HG02840 (cell line): ENCODE measurements at regions not wholly inside any gene's neighbourhood (a gene's known extent, or its start where the extent isn't known, plus 50 kb on each side); places are given as distances from the start of the nearest gene placed in this dataset.
"Not testable (repeated sequence)": the region's sequence is repeated elsewhere in the genome, so short reads cannot be mapped to it uniquely, and the experiment has no call there.

Source experiments
- ATAC-seq: cut with Tn5 transposase; IDR thresholded peaks from one replicate; pipeline ENCODE4 v1.9.1; 2021; ENCODE audit warnings: mild to moderate bottlenecking, moderate library complexity, moderate number of reproducible peaks; ENCODE audit not compliant: unreplicated experiment, low FRiP score

DNA sequence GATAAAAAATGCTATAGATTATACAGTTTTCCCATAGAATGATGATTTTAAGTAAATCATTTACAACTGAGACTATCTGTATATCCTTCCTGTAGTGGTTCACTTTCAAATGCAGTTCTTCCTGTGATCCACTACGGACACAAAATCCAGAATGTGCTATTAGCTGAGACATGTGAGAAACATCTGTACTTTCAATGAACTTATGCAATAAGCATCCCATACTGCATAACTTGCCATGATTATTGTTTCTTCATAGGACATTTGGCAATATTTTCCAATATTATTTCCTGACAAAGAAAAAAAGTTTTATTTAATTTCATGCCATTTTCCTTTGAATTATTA is 83.5 kb upstream of the PRDX6 start:
- ATAC-seq = no peak

DNA sequence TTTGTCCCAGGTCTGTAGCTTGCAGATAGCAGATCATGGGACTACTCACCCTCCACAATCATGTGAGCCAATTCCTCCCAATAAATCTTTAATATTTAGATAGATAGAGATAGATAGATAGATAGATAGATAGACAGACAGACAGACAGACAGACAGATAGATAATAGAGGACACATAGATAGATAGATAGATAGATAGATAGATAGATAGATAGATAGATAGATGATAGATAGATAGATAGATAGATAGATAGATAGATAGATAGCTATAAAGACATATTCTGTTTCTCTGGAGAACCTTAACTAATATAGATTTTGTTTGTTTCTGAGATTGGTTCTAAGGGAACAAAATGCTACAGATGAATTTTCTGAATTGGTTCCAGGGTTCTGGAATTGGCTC is 82.3 kb upstream of the PRDX6 start:
- ATAC-seq = not testable (repeated sequence)

DNA sequence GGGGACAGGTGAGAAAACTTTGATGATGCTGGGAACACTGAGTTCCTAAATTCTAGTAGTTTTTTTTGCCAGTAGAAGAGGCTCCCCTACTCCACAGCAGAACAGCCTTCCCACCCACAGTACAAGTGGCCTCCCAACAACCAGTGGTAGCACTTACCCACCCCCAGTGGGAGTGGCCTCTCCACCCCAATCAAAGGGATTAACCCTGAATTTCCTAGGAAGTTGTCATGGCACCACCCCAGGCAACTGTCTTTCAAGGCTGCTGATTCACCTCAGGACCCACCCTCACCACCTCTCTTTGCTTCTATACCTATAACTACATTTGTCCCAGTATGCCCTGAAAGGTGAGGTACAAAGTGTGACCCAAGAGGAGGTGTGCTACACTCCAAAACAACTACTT is 81.4 kb upstream of the PRDX6 start:
- ATAC-seq = no peak

DNA sequence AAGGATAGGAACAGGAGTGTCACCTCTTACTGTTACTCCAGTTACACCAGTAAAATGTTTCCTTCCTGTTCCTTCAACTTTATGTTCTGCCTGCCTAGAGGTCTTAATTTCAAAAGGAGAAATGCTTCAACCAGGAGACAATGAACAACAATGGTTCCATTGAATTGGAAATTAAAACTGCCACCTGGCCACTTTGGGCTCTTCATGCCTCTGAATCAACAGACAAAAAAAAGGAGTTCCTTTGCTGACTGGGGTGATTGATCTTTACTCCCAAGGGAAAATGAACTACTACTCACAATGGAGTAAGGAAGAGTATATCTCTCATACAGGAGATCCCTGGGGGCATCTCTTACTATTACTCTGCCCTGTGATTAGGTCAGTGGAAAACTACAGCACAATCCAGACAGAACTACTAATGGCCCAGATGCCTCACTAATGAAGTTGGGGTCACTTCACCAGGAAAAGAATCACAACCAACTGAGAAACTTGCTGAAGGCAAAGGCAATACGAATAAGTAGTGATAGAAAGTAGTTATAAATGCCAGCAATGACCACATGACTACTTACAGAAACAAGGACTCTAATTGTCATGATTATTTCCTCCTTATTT is 76.6 kb upstream of the PRDX6 start:
- no peak for ATAC-seq

DNA sequence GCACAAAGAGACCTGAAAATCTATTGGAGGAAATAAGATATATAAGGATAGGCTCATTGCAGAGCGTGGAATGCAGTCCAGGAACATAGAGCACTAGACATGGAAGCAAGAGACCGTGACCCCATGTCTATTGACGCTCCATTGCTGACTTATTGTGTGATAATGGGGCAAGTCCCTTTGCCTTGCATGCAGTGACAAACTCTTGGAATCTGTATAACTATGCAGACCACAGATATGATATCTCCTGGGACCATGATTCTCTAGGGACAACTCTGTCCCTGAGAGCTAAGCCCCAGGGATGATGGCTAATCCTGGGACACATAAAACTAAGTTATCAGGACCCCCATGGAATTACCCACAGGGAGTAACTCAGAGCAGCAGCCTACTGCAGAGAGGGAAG is 73.1 kb upstream of the PRDX6 start:
- ATAC-seq = no peak

DNA sequence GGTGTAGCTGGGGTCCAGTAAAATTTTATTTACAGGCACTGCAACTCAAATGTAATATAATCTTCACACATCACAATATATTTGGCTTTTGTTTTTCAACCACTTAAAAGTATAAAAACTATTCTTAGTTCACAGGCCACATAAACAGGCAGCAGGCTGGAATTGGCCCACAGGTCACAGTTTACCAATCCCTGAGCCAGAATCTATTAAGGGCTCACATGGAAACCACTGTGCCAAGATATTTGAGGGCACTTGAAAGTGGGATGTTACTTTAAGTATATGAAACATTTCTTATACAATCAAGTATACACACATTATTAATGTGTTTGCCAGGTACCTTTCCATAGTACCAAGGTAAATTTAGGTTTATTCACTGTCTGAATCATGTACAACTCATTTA is 71.9 kb upstream of the PRDX6 start:
- ATAC-seq = no peak

DNA sequence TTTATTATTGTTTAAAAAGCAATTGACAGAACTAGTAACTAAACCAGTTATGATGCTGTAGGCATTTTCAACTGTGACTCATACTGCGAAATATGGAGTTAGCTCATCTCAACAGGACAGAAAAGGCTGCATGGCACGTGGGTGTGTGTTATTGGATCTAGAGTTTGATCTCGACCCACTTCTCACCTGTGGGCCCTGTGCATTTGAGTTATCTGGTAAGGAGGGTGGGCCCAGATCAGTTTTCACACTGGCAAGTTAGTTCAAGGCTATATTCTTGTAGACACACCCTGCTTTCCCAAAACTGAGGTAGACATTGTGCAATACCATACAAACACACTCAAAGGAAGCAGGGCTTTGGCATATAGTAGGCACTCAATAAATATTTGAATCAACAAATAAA is 71.3 kb upstream of the PRDX6 start:
- no peak for ATAC-seq

DNA sequence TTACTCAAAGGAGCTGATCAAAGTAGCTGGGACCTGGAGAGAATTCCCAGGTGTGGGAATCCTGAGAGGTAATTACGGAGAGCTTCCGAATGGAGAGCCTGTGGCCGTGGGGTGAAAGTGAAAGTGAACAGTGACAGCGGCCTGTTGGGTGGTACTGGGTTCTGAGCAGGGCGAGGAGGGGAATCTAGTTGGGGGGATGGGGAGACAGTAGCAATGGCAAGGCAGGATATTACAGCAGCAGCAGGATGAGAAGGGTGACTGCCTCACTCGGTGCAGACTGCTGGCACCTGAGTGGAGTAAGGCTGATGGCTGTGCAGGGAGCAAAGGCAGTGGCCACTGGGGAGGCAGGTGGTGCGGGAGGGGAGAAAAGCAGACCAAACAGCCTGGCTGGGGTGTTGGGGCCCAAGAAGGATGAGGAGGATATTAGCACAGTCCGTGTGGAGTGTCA is 70.3 kb upstream of the PRDX6 start:
- ATAC-seq = no peak

DNA sequence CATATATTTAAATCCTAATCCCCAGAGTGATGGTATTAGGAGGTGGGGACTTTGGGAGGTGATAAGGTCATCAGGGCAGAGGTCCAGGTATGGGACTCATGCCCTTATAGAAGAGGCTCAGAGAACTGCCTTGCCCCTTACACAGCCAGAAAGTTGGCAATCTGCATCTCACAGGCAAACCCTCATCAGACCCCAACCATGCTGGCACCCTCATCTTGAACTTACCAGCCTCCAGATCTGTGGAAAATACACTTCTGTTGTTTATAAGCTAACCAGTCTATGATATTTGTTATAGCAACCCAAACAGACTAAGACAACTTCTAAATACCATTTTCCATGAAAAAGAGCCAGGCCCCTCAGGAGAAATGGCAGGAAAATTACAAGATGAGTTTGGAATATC is 69.3 kb upstream of the PRDX6 start:
- no peak for ATAC-seq

DNA sequence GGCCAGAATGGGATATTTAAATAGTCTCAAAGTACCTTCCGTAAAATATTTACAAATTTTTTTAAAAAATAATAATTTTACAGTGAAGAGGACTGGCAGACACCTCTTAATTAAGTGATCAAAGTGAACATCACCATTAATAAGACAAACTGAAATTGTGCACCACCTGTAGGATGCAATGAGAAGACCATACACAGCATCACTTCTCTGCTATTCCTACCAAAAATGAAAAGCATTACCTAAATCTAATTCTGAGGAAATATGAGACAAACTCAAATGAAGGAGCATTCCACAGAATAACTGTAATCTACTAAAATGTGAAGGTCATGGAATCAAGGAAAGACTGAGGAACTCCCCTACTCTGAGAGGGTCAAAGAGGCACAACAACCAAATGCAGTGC is 68.2 kb upstream of the PRDX6 start:
- no peak for ATAC-seq

DNA sequence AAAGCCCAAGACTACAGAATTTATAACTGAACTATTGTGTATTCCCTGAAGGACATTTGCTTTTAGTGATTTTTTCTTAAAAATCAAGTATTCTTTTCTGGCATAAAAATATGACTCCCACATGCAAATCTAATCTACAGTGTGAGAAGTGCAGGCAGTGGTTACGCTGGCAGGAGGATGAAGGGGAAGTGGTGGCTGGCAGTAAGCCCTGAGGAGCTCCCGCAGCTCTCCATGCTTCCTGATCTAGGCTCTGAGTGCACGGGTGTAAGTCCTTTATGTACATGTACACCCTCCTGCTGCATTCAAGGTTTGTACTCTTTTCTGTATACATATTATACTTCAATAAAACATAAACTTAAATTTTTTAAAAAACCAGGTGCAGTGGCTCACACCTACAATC is 67.5 kb upstream of the PRDX6 start:
- no peak for ATAC-seq

DNA sequence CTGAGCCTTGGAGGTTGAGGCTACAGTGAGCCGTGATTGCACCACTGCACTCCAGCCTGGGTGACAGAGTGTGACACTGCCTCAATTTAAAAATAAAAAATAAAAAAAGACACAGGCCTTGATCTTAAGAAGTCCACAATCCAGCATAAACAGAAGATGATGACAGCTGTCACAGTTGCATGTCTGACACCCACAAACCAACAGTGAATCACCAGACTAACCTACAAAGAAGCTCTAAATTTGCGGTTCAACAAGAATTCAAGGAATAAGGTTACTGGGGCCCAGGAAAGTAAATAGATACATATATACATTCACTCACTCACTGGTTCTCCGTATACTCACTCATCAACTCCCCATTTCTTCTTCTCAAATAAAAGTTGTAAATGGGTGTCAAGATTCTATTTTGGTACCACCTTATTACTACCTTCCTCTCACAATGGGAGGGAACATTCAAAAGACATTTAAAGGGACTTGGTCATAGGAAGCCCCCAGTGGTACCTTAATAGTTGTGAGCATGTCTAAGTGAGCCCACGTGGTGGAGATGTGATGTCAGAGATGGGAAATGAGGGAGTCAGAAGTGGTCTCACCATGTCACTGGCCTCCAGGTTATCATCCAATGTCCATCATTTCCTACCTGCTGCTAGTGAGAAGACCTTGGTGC is 66.9 kb upstream of the PRDX6 start:
- ATAC-seq = no peak

DNA sequence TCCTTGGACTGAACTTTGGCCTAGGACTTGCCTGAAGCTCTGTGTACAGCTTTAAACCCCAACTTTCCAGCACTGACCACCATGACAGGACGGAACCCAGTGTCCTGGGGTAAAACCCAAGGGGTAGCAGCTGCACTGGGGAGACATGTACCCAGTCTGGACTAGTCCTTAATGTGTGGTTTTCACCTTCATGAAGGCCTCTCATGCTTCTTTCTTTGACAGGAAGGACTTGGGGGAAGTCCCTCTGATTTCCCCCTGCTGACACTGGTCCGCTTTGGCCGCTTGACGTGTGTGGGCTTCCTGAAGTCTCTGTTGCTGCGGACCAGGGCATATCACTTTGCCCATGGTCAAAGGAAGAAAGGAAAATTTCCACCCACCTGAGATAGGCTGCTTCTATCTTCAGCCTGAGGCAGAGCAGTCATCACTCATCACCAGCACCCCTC is 66.3 kb upstream of the PRDX6 start:
- ATAC-seq = no peak

DNA sequence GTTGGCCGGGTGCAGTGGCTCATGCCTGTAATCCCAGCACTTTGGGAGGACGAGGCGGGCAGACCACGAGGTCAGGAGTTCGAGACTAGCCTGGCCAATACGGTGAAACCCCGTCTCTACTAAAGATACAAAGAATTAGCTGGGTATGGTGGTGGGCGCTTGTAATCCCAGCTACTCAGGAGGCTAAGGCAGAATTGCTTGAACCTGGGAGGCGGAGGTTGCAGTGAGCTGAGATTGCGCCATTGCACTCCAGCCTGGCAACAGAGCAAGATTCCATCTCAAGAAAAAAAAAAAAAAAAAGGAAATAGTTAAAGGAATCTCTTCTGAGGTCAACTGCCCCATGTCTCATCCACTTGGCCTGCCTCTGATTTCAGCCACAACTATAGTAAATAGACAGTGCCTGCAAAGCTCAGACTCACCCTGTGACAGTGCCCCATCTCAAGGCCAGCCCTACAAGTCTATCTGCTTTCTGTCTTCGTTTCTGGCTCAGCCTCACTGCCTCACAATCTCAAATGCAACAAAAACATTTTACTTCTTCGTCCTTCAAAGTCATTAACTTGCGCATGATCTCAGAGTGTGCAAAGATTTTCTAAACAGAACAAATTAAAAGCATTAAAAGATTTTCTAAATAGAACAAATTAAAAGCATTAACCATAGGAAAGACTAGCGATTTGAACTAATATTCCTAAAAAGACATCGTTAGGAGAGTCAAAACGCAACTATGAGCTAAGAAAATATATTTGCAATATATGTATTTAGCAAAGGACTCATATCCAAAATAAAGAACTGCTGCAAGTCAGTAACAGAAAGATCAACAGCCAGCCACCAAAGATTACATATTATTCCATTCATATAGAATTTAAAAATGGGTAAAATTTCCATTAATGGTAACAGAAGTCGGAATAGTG is 65.0 kb upstream of the PRDX6 start:
- ATAC-seq = no peak

DNA sequence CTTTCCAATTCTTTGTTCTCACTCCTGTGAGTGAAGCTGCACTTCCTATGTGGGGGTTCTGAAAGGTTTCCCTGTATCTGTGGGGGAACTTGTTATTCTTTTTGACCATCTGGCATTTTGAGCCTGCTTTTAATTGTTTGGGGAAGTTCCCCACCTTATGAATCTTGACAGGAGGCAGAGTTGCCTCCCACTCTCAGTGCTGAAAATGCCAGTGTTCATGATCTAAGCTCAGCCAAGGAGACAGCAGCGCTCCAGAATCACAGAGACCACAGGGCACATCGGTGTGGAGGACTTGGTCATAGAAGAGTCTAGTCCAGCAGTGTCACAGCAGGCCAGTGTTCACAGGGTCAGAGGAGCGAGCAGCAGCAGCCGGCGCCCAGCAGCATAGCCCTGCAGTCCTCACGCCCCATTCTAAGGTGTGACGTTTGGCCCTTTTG is 63.8 kb upstream of the PRDX6 start:
- ATAC-seq = no peak

DNA sequence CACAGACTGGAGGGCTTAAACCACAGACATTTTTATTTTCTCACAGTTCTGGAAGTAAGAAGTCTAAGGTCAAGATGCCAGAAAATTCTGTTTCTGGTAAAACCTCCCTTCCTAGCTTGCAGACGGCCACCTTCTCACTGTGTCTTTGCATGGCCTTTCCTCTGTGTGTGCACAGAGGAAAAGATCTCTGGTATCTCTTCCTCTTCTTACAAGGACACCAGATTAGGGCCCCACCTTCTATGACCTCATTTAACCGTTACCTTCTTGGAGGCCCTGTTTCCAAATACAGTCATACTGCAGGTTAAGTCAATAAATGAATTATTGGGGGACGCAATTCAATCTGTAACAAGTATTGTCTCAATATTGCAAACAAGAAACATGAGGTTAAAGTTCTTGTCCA is 63.0 kb upstream of the PRDX6 start:
- ATAC-seq = peak; percentile 28

DNA sequence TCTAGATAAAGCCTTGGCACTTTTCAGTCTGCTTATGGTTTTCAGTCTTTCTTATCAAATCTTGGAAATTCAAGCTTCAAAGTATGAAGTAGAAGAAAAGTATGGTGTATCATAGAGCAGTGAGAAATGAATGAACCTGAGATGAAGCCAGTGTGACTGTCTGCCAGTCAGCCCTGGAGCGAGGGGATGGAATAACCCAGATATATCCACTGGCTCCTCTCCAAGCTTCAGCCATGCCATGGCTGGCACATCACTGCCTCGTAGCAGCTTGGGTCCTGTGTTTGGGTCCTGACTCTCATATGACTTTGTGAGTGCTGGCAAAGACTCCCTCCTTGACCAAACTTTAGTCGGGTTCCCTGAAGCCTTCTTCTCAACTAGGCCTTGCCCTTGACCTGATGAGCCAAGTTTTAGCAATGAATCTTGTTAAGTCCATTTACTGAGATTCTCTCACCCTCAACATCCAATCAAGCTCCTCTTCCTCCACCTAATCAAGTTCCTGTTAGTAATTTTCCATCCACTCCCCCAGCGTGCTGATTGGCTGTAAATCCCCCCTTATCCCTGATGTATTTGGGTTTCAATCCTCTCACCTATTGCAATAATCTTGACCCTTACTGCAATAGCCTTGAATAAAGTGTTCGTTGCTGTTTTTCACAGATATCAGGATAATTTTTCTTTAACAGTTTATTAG is 62.5 kb upstream of the PRDX6 start:
- no peak for ATAC-seq

DNA sequence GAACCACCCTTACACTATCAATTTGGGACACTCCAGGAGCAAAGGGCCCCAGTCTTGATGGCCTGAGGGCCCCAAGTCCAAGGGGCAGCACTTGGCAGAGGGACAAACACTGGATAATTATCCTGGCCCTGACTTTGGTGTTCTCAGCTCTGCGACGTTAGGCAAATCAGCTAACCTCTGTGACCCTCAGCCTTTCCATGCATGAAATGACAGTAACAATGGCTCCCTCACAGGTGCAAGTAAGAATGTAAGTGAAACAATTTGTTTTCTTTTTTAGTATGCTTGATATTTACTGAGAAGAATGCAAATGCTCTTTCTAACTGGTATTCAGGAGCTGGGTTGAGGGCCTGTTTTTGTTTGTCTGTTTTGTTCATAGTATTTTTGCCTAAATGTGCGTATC is 61.6 kb upstream of the PRDX6 start:
- ATAC-seq = peak; percentile 37

DNA sequence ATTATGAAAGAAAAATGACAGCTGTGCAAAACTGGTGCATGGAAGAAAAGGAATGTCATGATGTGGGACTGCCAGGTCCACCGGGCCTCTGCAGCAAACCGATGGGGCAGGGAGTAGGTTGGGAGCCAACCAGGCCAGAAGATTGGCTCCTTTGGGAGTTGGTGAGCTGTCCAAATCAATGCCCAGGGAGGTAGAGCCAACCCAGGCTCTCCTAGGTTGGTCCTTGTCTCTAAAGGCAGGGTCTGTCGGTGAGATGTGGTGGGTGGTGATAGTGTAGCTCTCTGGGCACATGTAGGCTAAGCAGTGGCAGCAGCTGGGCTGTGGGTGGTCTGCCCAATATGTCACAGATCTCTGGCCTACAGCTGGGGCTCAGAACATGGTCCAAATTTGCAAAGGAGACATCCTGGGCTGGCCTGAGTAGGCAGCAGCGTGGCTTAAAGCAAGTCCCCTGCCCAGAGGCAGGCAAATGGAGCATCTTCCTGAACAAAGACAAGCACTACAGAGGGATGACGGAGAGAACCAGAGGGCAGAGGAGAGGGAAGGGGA is 61.2 kb upstream of the PRDX6 start:
- no peak for ATAC-seq

DNA sequence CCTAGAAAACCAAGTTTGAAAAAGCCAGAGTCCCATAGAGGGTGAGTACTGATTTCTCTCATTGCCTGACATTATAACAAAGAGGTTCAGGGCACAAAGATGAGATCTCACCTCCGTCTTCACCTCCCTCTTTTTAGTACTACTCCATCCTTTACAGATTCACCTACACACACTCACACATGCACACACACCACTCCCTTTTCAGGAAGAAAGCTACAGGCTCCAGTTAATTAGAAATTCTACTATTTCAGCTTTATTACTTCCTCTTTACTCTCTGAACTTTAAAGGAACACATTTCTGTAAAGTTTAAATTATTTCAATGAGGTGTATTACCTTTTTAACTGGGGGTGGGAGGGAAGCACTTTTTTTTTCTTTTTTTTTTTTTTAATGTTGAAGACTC is 59.6 kb upstream of the PRDX6 start:
- ATAC-seq = no peak
